ENCODE measurements at regions not wholly inside any gene's neighbourhood (a gene's known extent, or its start where the extent isn't known, plus 50 kb on each side); places are given as distances from the start of the nearest gene placed in this dataset.
"Not testable (repeated sequence)": the region's sequence is repeated elsewhere in the genome, so short reads cannot be mapped to it uniquely, and the experiment has no call there.

- no peaks in the 10 kb centered on the region for H3K9me1 ChIP-seq (ENCODE audit: control insufficient read depth, extremely low read depth, insufficient read depth, low read length)
- H3K4me1 ChIP-seq (ENCODE audit: control insufficient read depth, extremely low read depth, insufficient read depth, low read length) = no peaks in the 10 kb centered on the region
- H3K36me3 ChIP-seq (ENCODE audit: control insufficient read depth in 2 of 2, extremely low read depth in 1 of 2, insufficient read depth in 2 of 2, low read length in 2 of 2) = no peaks in the 10 kb centered on the region
- H2AFZ ChIP-seq (ENCODE audit: control insufficient read depth, low read length) = no peak overlapping the region
- no peak overlapping the region for H3K27ac ChIP-seq (ENCODE audit: control insufficient read depth, insufficient read depth, low read length)
- H3K4me2 ChIP-seq (ENCODE audit: control insufficient read depth, extremely low read depth, insufficient read depth, low read depth, low read length) = no peak overlapping the region
- dilution Hi-C loops (cut with MboI; ENCODE audit: extremely low pct_ligation_motif_present, low sequenced_read_pairs) = no loop called here
- H3K4me3 ChIP-seq (ENCODE audit: control insufficient read depth in 2 of 3, extremely low read depth in 1 of 3, insufficient read depth in 2 of 3, low read depth in 1 of 3, low read length in 3 of 3) = no peak overlapping the region
- DNase-seq (ENCODE audit: low read depth, low spot score) (no peak), FAIRE-seq (no peak)
- no peaks in the 10 kb centered on the region for H4K20me1 ChIP-seq (ENCODE audit: control insufficient read depth, extremely low read depth, insufficient read depth, low read length)
- no peaks in the 10 kb centered on the region for H3K79me2 ChIP-seq (ENCODE audit: control insufficient read depth, insufficient read depth, low read length)
- TF ChIP-seq, protein P1, sequence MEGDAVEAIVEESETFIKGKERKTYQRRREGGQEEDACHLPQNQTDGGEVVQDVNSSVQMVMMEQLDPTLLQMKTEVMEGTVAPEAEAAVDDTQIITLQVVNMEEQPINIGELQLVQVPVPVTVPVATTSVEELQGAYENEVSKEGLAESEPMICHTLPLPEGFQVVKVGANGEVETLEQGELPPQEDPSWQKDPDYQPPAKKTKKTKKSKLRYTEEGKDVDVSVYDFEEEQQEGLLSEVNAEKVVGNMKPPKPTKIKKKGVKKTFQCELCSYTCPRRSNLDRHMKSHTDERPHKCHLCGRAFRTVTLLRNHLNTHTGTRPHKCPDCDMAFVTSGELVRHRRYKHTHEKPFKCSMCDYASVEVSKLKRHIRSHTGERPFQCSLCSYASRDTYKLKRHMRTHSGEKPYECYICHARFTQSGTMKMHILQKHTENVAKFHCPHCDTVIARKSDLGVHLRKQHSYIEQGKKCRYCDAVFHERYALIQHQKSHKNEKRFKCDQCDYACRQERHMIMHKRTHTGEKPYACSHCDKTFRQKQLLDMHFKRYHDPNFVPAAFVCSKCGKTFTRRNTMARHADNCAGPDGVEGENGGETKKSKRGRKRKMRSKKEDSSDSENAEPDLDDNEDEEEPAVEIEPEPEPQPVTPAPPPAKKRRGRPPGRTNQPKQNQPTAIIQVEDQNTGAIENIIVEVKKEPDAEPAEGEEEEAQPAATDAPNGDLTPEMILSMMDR (optimal IDR thresholded peaks at IDR 0.05 in 1 of 3, IDR thresholded peaks at IDR 0.05 in 1 of 3, conservative IDR thresholded peaks at IDR 0.05 in 1 of 3; ENCODE audit: extremely low read depth in 1 of 3, insufficient read depth in 2 of 3, low read length in 3 of 3) = no peak
- no peak for TF ChIP-seq EZH2 (IDR thresholded peaks at IDR 0.05; ENCODE audit: low read length)
- H3K27me3 ChIP-seq (ENCODE audit: control insufficient read depth, extremely low read depth, insufficient read depth, low read length) = no peaks in the 10 kb centered on the region
- H3K9ac ChIP-seq (ENCODE audit: control insufficient read depth, extremely low read depth, insufficient read depth, low read length) = no peak overlapping the region
- H3K9me3 ChIP-seq (ENCODE audit: control insufficient read depth, low read depth, low read length) = no peaks in the 10 kb centered on the region
Measured at GRCh38 chr5:110824936-110825441, 86.2 kb downstream of the SLC25A46 start.

GRCh38 chr5:110832683-110833082 is 93.9 kb downstream of the SLC25A46 start:
- no peak overlapping the region for H3K27ac ChIP-seq (ENCODE audit: control insufficient read depth, insufficient read depth, low read length)
- TF ChIP-seq, protein P1 (optimal IDR thresholded peaks at IDR 0.05 in 1 of 3, IDR thresholded peaks at IDR 0.05 in 1 of 3, conservative IDR thresholded peaks at IDR 0.05 in 1 of 3; ENCODE audit: extremely low read depth in 1 of 3, insufficient read depth in 2 of 3, low read length in 3 of 3) = no peak
- TF ChIP-seq EZH2 (IDR thresholded peaks at IDR 0.05; ENCODE audit: low read length) = no peak
- FAIRE-seq (no peak), DNase-seq (ENCODE audit: low read depth, low spot score) (no peak)
- H3K9me3 ChIP-seq (ENCODE audit: control insufficient read depth, low read depth, low read length) = no peaks in the 10 kb centered on the region
- H3K9ac ChIP-seq (ENCODE audit: control insufficient read depth, extremely low read depth, insufficient read depth, low read length) = no peak overlapping the region
- H3K79me2 ChIP-seq (ENCODE audit: control insufficient read depth, insufficient read depth, low read length) = no peaks in the 10 kb centered on the region
- H2AFZ ChIP-seq (ENCODE audit: control insufficient read depth, low read length) = no peak overlapping the region
- no peak overlapping the region for H3K4me2 ChIP-seq (ENCODE audit: control insufficient read depth, extremely low read depth, insufficient read depth, low read depth, low read length)
- peaks cover 3% of the 10 kb centered on the region for H3K27me3 ChIP-seq (ENCODE audit: control insufficient read depth, extremely low read depth, insufficient read depth, low read length)
- H3K36me3 ChIP-seq (ENCODE audit: control insufficient read depth in 2 of 2, extremely low read depth in 1 of 2, insufficient read depth in 2 of 2, low read length in 2 of 2) = no peaks in the 10 kb centered on the region
- dilution Hi-C loops (cut with MboI; ENCODE audit: extremely low pct_ligation_motif_present, low sequenced_read_pairs) = no loop called here
- no peaks in the 10 kb centered on the region for H4K20me1 ChIP-seq (ENCODE audit: control insufficient read depth, extremely low read depth, insufficient read depth, low read length)
- H3K4me3 ChIP-seq (ENCODE audit: control insufficient read depth in 2 of 3, extremely low read depth in 1 of 3, insufficient read depth in 2 of 3, low read depth in 1 of 3, low read length in 3 of 3) = no peak overlapping the region
- H3K4me1 ChIP-seq (ENCODE audit: control insufficient read depth, extremely low read depth, insufficient read depth, low read length) = no peaks in the 10 kb centered on the region
- H3K9me1 ChIP-seq (ENCODE audit: control insufficient read depth, extremely low read depth, insufficient read depth, low read length) = no peaks in the 10 kb centered on the region

DNA sequence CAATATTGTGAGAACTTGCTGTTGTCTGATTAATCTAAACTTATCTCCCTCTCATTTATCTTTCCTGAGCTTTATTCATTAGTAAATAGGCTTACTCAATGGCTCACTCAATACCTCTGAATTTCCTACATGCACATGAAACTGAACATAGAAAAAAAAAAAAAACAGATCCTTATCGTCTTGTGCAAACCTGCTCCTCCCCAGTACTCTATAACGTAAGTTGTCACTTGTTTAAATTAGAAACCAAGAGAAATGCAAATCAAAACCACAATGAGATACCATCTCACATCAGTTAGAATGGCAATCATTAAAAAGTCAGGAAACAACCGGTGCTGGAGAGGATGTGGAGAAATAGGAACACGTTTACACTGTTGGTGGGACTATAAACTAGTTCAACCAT is 96.1 kb downstream of the SLC25A46 start:
- H3K79me2 ChIP-seq (ENCODE audit: control insufficient read depth, insufficient read depth, low read length); H3K9me1 ChIP-seq (ENCODE audit: control insufficient read depth, extremely low read depth, insufficient read depth, low read length); H4K20me1 ChIP-seq (ENCODE audit: control insufficient read depth, extremely low read depth, insufficient read depth, low read length); H3K4me1 ChIP-seq (ENCODE audit: control insufficient read depth, extremely low read depth, insufficient read depth, low read length); H3K9ac ChIP-seq (ENCODE audit: control insufficient read depth, extremely low read depth, insufficient read depth, low read length); H3K27me3 ChIP-seq (ENCODE audit: control insufficient read depth, extremely low read depth, insufficient read depth, low read length); H3K4me3 ChIP-seq (ENCODE audit: control insufficient read depth in 2 of 3, extremely low read depth in 1 of 3, insufficient read depth in 2 of 3, low read depth in 1 of 3, low read length in 3 of 3); H3K9me3 ChIP-seq (ENCODE audit: control insufficient read depth, low read depth, low read length); dilution Hi-C loops (cut with MboI; ENCODE audit: extremely low pct_ligation_motif_present, low sequenced_read_pairs); H3K36me3 ChIP-seq (ENCODE audit: control insufficient read depth in 2 of 2, extremely low read depth in 1 of 2, insufficient read depth in 2 of 2, low read length in 2 of 2); DNase-seq (ENCODE audit: low read depth, low spot score); H3K4me2 ChIP-seq (ENCODE audit: control insufficient read depth, extremely low read depth, insufficient read depth, low read depth, low read length); FAIRE-seq; H3K27ac ChIP-seq (ENCODE audit: control insufficient read depth, insufficient read depth, low read length); H2AFZ ChIP-seq (ENCODE audit: control insufficient read depth, low read length): not testable (repeated sequence)
